ENCODE measurements at regions not wholly inside any gene's neighbourhood (a gene's known extent, or its start where the extent isn't known, plus 50 kb on each side); places are given as distances from the start of the nearest gene placed in this dataset.

- no peaks in the 10 kb centered on the region for H3K4me1 Mint-ChIP-seq
- TF ChIP-seq, protein P1, sequence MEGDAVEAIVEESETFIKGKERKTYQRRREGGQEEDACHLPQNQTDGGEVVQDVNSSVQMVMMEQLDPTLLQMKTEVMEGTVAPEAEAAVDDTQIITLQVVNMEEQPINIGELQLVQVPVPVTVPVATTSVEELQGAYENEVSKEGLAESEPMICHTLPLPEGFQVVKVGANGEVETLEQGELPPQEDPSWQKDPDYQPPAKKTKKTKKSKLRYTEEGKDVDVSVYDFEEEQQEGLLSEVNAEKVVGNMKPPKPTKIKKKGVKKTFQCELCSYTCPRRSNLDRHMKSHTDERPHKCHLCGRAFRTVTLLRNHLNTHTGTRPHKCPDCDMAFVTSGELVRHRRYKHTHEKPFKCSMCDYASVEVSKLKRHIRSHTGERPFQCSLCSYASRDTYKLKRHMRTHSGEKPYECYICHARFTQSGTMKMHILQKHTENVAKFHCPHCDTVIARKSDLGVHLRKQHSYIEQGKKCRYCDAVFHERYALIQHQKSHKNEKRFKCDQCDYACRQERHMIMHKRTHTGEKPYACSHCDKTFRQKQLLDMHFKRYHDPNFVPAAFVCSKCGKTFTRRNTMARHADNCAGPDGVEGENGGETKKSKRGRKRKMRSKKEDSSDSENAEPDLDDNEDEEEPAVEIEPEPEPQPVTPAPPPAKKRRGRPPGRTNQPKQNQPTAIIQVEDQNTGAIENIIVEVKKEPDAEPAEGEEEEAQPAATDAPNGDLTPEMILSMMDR (IDR thresholded peaks at IDR 0.05) = no peak
- TF ChIP-seq RELA (CRISPR knock-in tag; IDR thresholded peaks at IDR 0.05; ENCODE audit: borderline replicate concordance) = no peak
- TF ChIP-seq STAT6 (CRISPR knock-in tag; conservative IDR thresholded peaks at IDR 0.05; ENCODE audit: low read depth) = no peak
- TF ChIP-seq IRF1 (CRISPR knock-in tag; IDR thresholded peaks at IDR 0.05) = no peak
- TF ChIP-seq, protein P2, sequence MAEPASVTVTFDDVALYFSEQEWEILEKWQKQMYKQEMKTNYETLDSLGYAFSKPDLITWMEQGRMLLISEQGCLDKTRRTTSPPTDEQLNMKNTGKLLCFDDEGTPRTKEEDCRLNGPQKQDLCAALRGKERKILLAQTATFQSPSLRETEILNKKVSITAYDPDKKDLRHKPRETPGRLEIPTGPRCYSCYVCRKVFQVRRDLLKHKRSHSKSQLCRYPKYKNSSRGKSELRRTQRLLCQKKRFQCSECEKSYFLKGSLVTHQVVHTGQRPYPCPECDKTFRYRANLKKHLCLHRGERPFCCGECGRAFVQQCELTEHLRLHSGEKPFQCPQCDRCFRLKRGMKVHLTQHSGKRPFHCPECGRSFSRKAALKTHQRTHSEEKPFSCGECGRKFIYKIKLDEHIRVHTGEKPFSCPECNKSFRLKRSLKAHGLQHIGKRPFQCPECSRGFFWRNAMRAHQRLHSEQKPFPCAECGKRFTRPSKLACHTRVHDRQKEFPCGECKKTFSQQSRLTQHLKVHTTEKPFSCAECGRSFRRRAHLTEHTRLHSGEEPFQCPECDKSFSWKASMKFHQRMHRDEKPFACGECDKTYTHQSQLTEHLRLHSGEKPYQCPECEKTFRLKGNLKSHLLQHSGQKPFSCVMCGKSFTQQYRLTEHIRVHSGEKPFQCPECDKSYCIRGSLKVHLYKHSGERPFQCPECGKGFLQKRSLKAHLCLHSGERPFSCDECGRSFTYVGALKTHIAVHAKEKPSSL (CRISPR knock-in tag; conservative IDR thresholded peaks at IDR 0.05) = no peak
- TF ChIP-seq, protein P3, sequence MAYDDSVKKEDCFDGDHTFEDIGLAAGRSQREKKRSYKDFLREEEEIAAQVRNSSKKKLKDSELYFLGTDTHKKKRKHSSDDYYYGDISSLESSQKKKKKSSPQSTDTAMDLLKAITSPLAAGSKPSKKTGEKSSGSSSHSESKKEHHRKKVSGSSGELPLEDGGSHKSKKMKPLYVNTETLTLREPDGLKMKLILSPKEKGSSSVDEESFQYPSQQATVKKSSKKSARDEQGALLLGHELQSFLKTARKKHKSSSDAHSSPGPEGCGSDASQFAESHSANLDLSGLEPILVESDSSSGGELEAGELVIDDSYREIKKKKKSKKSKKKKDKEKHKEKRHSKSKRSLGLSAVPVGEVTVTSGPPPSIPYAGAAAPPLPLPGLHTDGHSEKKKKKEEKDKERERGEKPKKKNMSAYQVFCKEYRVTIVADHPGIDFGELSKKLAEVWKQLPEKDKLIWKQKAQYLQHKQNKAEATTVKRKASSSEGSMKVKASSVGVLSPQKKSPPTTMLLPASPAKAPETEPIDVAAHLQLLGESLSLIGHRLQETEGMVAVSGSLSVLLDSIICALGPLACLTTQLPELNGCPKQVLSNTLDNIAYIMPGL (CRISPR knock-in tag; IDR thresholded peaks at IDR 0.05) = no peak
- no peak for TF ChIP-seq ZBTB43 (CRISPR knock-in tag; IDR thresholded peaks at IDR 0.05)
- no peak for TF ChIP-seq FOXJ3 (CRISPR knock-in tag; IDR thresholded peaks at IDR 0.05; ENCODE audit: borderline replicate concordance)
- no peak for TF ChIP-seq ZNF532 (CRISPR knock-in tag; IDR thresholded peaks at IDR 0.05; ENCODE audit: borderline replicate concordance)
- no peak for TF ChIP-seq ZNF232 (CRISPR knock-in tag; IDR thresholded peaks at IDR 0.05)
- no peak for TF ChIP-seq ZNF396 (CRISPR knock-in tag; IDR thresholded peaks at IDR 0.05; ENCODE audit: borderline replicate concordance)
- no peak for TF ChIP-seq GTF2I (CRISPR knock-in tag; conservative IDR thresholded peaks at IDR 0.05)
- no peak for TF ChIP-seq ZNF416 (CRISPR knock-in tag; IDR thresholded peaks at IDR 0.05)
- H3K27ac Mint-ChIP-seq = no peak overlapping the region
- CTCF ChIA-PET = no interaction called here
- no peaks in the 10 kb centered on the region for H3K36me3 Mint-ChIP-seq
- H3K27me3 Mint-ChIP-seq (ENCODE audit: low read depth) = no peaks in the 10 kb centered on the region
- no peak overlapping the region for H3K4me3 Mint-ChIP-seq
- H3K9me3 Mint-ChIP-seq = no peaks in the 10 kb centered on the region
- no peak for ATAC-seq
- DNase-seq (ENCODE audit: low spot score) = no peak
- POLR2A ChIA-PET = no interaction called here
Observed at GRCh38 chr1:164433141-164433817, 125.7 kb upstream of the PBX1 start.

Data from WTC11 (cell line).